Endothelial cell of umbilical vein (primary cell): ENCODE measurements at regions not wholly inside any gene's neighbourhood (a gene's known extent, or its start where the extent isn't known, plus 50 kb on each side); places are given as distances from the start of the nearest gene placed in this dataset.

ENCODE experiments used
- BruUV-seq: library from RNA; stranded (reverse); fragments of 400-500 nt; replicated peaks from 2 replicates; lab custom pipeline; 2021; lab: Mats Ljungman, UMichigan
- CTCF ChIA-PET: fragments of 300-600, 350-600 bp; sonication (Branson Sonifier 250); formaldehyde crosslinking; loops from one replicate; lab custom pipeline; 2021; ENCODE audit warnings: antibody characterized with exemption, inconsistent platforms; lab: Charles Lee
- POLR2A ChIA-PET: fragments of 300-600, 350-600 bp; sonication (Branson Sonifier 250); formaldehyde crosslinking; loops from one replicate; lab custom pipeline; 2021; ENCODE audit warnings: antibody characterized with exemption, inconsistent platforms; lab: Charles Lee
- DNase-seq: peaks from one replicate; pipeline ENCODE4 v3.0.0-alpha.2; 2011; ENCODE audit warnings: low read depth, low spot score
- FAIRE-seq: peaks from 2 replicates; lab custom pipeline; 2011; peaks lifted over from hg19 to GRCh38; lab: Jason Lieb, UNC
- H2AFZ ChIP-seq: 2 replicates; pipeline ENCODE4 v1.6.0; 2012; ENCODE audit warnings: low read depth, low read length, control low read depth, inconsistent platforms
- H3K27ac ChIP-seq: 2 replicates; pipeline ENCODE4 v1.5.1; 2011; ENCODE audit warnings: low read depth, mild to moderate bottlenecking, control low read depth, low read length, moderate library complexity; ENCODE audit not compliant: insufficient read depth
- H3K27me3 ChIP-seq, 2 experiments: 2 replicates each; pipeline versions ENCODE4 v1.6.0 to v1.6.1; 2011; ENCODE audit warnings: low read length in 2 of 2, mixed read lengths in 1 of 2; ENCODE audit not compliant: control insufficient read depth in 2 of 2, insufficient read depth in 2 of 2
- H3K36me3 ChIP-seq, 2 experiments: 2 replicates in 1 of 2; 3 replicates in 1 of 2; pipeline ENCODE4 v1.5.1; 2011; ENCODE audit warnings: low read length in 2 of 2, mild to moderate bottlenecking in 1 of 2, moderate library complexity in 1 of 2; ENCODE audit not compliant: control insufficient read depth in 2 of 2, insufficient read depth in 2 of 2; ENCODE audit errors: extremely low read depth in 1 of 2
- H3K4me1 ChIP-seq: 3 replicates; pipeline ENCODE4 v1.5.1; 2011; ENCODE audit warnings: mild to moderate bottlenecking, low read length; ENCODE audit not compliant: control insufficient read depth, insufficient read depth; ENCODE audit errors: extremely low read depth
- H3K4me2 ChIP-seq: 2 replicates; pipeline ENCODE4 v1.6.1; 2011; ENCODE audit warnings: low read length, control low read depth, mixed read lengths; ENCODE audit not compliant: insufficient read depth
- H3K4me3 ChIP-seq, 3 experiments: fragments of 200-600 bp in 1 of 3; sonication (generic), shearing (Covaris generic) in 1 of 3; replicated peaks in 1 of 3; 2 replicates each; pipeline ENCODE4 v1.5.1; 2011 to 2016; ENCODE audit warnings: control low read depth in 3 of 3, low read length in 3 of 3, mild to moderate bottlenecking in 2 of 3, inconsistent platforms in 1 of 3, low read depth in 1 of 3, moderate library complexity in 1 of 3; ENCODE audit not compliant: insufficient read depth in 1 of 3
- H3K79me2 ChIP-seq: 2 replicates; pipeline ENCODE4 v1.6.0; 2012; ENCODE audit warnings: low read length, inconsistent platforms; ENCODE audit not compliant: control insufficient read depth, insufficient read depth
- H3K9ac ChIP-seq: replicated peaks from 2 replicates; pipeline ENCODE3; 2011; ENCODE audit warnings: low read length, control low read depth; ENCODE audit not compliant: insufficient read depth; ENCODE audit errors: extremely low read depth
- H3K9me1 ChIP-seq: replicated peaks from 3 replicates; pipeline ENCODE4 v1.6.0; 2011; ENCODE audit warnings: mild to moderate bottlenecking, low read length; ENCODE audit not compliant: control insufficient read depth, insufficient read depth; ENCODE audit errors: extremely low read depth
- H3K9me3 ChIP-seq: replicated peaks from 2 replicates; pipeline ENCODE4 v1.5.1; 2012; ENCODE audit warnings: low read length, inconsistent platforms; ENCODE audit not compliant: control insufficient read depth, insufficient read depth
- H4K20me1 ChIP-seq: replicated peaks from 2 replicates; pipeline ENCODE3; 2011; ENCODE audit warnings: mild to moderate bottlenecking, low read length; ENCODE audit not compliant: control insufficient read depth, insufficient read depth; ENCODE audit errors: extremely low read depth
- EZH2 ChIP-seq: IDR thresholded peaks from 2 replicates; pipeline ENCODE4 v1.6.1; 2012; ENCODE audit warnings: borderline replicate concordance, low read depth, mild to moderate bottlenecking, moderate library complexity, low read length, inconsistent platforms; ENCODE audit not compliant: severe bottlenecking
- FOS ChIP-seq: IDR thresholded peaks from 2 replicates; pipeline ENCODE4 v1.6.1; 2011; ENCODE audit warnings: mild to moderate bottlenecking, low read length, moderate library complexity, borderline replicate concordance; ENCODE audit not compliant: insufficient read depth
- GATA2 ChIP-seq: IDR thresholded peaks from 2 replicates; pipeline ENCODE4 v1.7.0; 2011; ENCODE audit warnings: low read depth, mild to moderate bottlenecking, moderate library complexity, mixed read lengths, low read length; ENCODE audit not compliant: insufficient read length, insufficient read depth
- JUN ChIP-seq: IDR thresholded peaks from 2 replicates; pipeline ENCODE4 v1.6.1; 2011; ENCODE audit warnings: borderline replicate concordance, low read depth; ENCODE audit not compliant: insufficient read length, insufficient read depth
- MYC ChIP-seq: IDR thresholded peaks from one replicate; pipeline ENCODE4 v1.6.1; 2011; ENCODE audit warnings: mild to moderate bottlenecking, low read depth, low read length
- POLR2A ChIP-seq: IDR thresholded peaks from 2 replicates; pipeline ENCODE4 v1.6.1; 2012; ENCODE audit warnings: low read depth, mild to moderate bottlenecking, control low read depth, low read length
- POLR2AphosphoS5 ChIP-seq: IDR thresholded peaks from 2 replicates; pipeline ENCODE4 v1.6.1; 2012; ENCODE audit warnings: low read depth, mild to moderate bottlenecking, control low read depth, low read length, moderate library complexity; ENCODE audit not compliant: insufficient read depth
- dilution Hi-C: fragments of 300-500 bp; cut with MboI; formaldehyde crosslinking; loops from one replicate; pipeline ENCODE4 v1.15.0; 2019; ENCODE audit warnings: low sequenced_read_pairs; ENCODE audit not compliant: extremely low pct_ligation_motif_present
- intact Hi-C: fragments of 100-400 bp; cut with micrococcal nuclease; formaldehyde crosslinking; loops from one replicate; pipeline ENCODE4 v1.10.0; 2022
- TF ChIP-seq, protein P1 (sequence below), 2 donors: IDR thresholded peaks; 1 replicate in 1 of 2; 2 replicates in 1 of 2; pipeline ENCODE4 v1.5.1; 2011; ENCODE audit warnings: low read length in 2 of 2, mild to moderate bottlenecking in 2 of 2, moderate library complexity in 2 of 2, control low read depth in 1 of 2, inconsistent platforms in 1 of 2, low read depth in 1 of 2; ENCODE audit not compliant: insufficient read depth in 1 of 2; ENCODE audit errors: extremely low read depth in 1 of 2
- TF ChIP-seq, protein P2 (sequence below): IDR thresholded peaks from 2 replicates; pipeline ENCODE4 v1.6.1; 2011; ENCODE audit not compliant: insufficient read depth, insufficient read length

- POLR2A ChIA-PET, result no interaction called here
- no peaks in the 10 kb centered on the region for H3K4me1 ChIP-seq
- intact Hi-C loops (no loop called here), dilution Hi-C loops (no loop called here)
- TF ChIP-seq, protein P1, sequence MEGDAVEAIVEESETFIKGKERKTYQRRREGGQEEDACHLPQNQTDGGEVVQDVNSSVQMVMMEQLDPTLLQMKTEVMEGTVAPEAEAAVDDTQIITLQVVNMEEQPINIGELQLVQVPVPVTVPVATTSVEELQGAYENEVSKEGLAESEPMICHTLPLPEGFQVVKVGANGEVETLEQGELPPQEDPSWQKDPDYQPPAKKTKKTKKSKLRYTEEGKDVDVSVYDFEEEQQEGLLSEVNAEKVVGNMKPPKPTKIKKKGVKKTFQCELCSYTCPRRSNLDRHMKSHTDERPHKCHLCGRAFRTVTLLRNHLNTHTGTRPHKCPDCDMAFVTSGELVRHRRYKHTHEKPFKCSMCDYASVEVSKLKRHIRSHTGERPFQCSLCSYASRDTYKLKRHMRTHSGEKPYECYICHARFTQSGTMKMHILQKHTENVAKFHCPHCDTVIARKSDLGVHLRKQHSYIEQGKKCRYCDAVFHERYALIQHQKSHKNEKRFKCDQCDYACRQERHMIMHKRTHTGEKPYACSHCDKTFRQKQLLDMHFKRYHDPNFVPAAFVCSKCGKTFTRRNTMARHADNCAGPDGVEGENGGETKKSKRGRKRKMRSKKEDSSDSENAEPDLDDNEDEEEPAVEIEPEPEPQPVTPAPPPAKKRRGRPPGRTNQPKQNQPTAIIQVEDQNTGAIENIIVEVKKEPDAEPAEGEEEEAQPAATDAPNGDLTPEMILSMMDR (IDR thresholded peaks at IDR 0.05; ENCODE audit: extremely low read depth in 1 of 2, insufficient read depth in 1 of 2, low read depth in 1 of 2, low read length in 2 of 2), result no peak
- no peak for TF ChIP-seq GATA2
- TF ChIP-seq POLR2A, result no peak
- no peak for TF ChIP-seq JUN
- TF ChIP-seq, protein P2, sequence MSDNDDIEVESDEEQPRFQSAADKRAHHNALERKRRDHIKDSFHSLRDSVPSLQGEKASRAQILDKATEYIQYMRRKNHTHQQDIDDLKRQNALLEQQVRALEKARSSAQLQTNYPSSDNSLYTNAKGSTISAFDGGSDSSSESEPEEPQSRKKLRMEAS, result no peak
- no peak for TF ChIP-seq EZH2
- no peak for TF ChIP-seq POLR2AphosphoS5
- TF ChIP-seq MYC, result no peak
- TF ChIP-seq FOS, result no peak
- peaks cover 2% of the 10 kb centered on the region for H3K9me3 ChIP-seq
- DNase-seq, result no peak
- no peaks in the 10 kb centered on the region for H3K36me3 ChIP-seq
- H3K9me1 ChIP-seq, result no peaks in the 10 kb centered on the region
- H2AFZ ChIP-seq, result no peak overlapping the region
- no peak for FAIRE-seq
- no peak overlapping the region for H3K4me3 ChIP-seq
- no peaks in the 10 kb centered on the region for H3K79me2 ChIP-seq
- CTCF ChIA-PET, result no interaction called here
- no peak overlapping the region for H3K9ac ChIP-seq
- no peak overlapping the region for H3K27ac ChIP-seq
- no peaks in the 10 kb centered on the region for H4K20me1 ChIP-seq
- H3K27me3 ChIP-seq, result no peaks in the 10 kb centered on the region
- H3K4me2 ChIP-seq, result no peak overlapping the region
- no TSS peak for BruUV-seq
Observed at GRCh38 chr3:18841422-18842343, 306.6 kb upstream of the KCNH8 start.
